IMR-90 (cell line): ENCODE measurements at regions not wholly inside any gene's neighbourhood (a gene's known extent, or its start where the extent isn't known, plus 50 kb on each side); places are given as distances from the start of the nearest gene placed in this dataset.
A peak's percentile ranks its signal among the peaks of the same experiment; 100 is the strongest.

ENCODE experiments used
- BHLHE40 ChIP-seq: fragments of 150-350 bp; IDR thresholded peaks from 2 replicates; pipeline ENCODE4 v1.6.1; 2016; ENCODE audit warnings: mild to moderate bottlenecking, low read depth, low read length
- CEBPB ChIP-seq: IDR thresholded peaks from 2 replicates; pipeline ENCODE4 v1.6.1; 2012; ENCODE audit warnings: low read depth, low read length, improper control_type of control experiment
- CHD1 ChIP-seq: IDR thresholded peaks from 2 replicates; pipeline ENCODE4 v1.6.1; 2012; ENCODE audit warnings: low read depth, low read length, improper control_type of control experiment
- FOS ChIP-seq: fragments of 150-350 bp; IDR thresholded peaks from 2 replicates; pipeline ENCODE4 v1.6.1; 2016; ENCODE audit warnings: low read depth, low read length
- MAZ ChIP-seq: IDR thresholded peaks from 2 replicates; pipeline ENCODE4 v1.6.1; 2012; ENCODE audit warnings: low read depth, mild to moderate bottlenecking, low read length, improper control_type of control experiment, moderate library complexity, borderline replicate concordance
- POLR2A ChIP-seq: IDR thresholded peaks from 2 replicates; pipeline ENCODE4 v1.6.1; 2012; ENCODE audit warnings: mild to moderate bottlenecking, low read depth, low read length
- RAD21 ChIP-seq: IDR thresholded peaks from 2 replicates; pipeline ENCODE4 v1.6.1; 2012; ENCODE audit warnings: low read length, improper control_type of control experiment
- RCOR1 ChIP-seq: IDR thresholded peaks from 2 replicates; pipeline ENCODE4 v1.6.1; 2012; ENCODE audit warnings: mild to moderate bottlenecking, low read length, improper control_type of control experiment; ENCODE audit not compliant: insufficient replicate concordance
- RFX5 ChIP-seq: IDR thresholded peaks from 2 replicates; pipeline ENCODE4 v1.8.0; 2012; ENCODE audit warnings: low read depth, mild to moderate bottlenecking, low read length, moderate library complexity
- USF2 ChIP-seq: fragments of 150-350 bp; IDR thresholded peaks from 2 replicates; pipeline ENCODE4 v1.6.1; 2017; ENCODE audit warnings: mild to moderate bottlenecking, antibody characterized with exemption, low read length, low read depth
- TF ChIP-seq, protein P1 (sequence below): conservative IDR thresholded peaks from 2 replicates; pipeline ENCODE4 v1.5.1; 2012; ENCODE audit warnings: mild to moderate bottlenecking, low read depth, low read length, improper control_type of control experiment
- TF ChIP-seq, protein P2 (sequence below): fragments of 150-350 bp; IDR thresholded peaks from 2 replicates; pipeline ENCODE4 v1.6.1; 2016; ENCODE audit warnings: low read depth, mild to moderate bottlenecking, low read length, moderate library complexity, borderline replicate concordance

GRCh38 chr14:101707068-101707842 is 54.3 kb upstream of the PPP2R5C start:
- TF ChIP-seq, protein P1, sequence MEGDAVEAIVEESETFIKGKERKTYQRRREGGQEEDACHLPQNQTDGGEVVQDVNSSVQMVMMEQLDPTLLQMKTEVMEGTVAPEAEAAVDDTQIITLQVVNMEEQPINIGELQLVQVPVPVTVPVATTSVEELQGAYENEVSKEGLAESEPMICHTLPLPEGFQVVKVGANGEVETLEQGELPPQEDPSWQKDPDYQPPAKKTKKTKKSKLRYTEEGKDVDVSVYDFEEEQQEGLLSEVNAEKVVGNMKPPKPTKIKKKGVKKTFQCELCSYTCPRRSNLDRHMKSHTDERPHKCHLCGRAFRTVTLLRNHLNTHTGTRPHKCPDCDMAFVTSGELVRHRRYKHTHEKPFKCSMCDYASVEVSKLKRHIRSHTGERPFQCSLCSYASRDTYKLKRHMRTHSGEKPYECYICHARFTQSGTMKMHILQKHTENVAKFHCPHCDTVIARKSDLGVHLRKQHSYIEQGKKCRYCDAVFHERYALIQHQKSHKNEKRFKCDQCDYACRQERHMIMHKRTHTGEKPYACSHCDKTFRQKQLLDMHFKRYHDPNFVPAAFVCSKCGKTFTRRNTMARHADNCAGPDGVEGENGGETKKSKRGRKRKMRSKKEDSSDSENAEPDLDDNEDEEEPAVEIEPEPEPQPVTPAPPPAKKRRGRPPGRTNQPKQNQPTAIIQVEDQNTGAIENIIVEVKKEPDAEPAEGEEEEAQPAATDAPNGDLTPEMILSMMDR, result peak; percentile 84
- TF ChIP-seq RFX5 (no peak), CEBPB (peak; percentile 60), POLR2A (no peak), BHLHE40 (no peak), RCOR1 (no peak), CHD1 (no peak), FOS (no peak), RAD21 (peak; percentile 91), USF2 (no peak), MAZ (no peak)
- TF ChIP-seq, protein P2, sequence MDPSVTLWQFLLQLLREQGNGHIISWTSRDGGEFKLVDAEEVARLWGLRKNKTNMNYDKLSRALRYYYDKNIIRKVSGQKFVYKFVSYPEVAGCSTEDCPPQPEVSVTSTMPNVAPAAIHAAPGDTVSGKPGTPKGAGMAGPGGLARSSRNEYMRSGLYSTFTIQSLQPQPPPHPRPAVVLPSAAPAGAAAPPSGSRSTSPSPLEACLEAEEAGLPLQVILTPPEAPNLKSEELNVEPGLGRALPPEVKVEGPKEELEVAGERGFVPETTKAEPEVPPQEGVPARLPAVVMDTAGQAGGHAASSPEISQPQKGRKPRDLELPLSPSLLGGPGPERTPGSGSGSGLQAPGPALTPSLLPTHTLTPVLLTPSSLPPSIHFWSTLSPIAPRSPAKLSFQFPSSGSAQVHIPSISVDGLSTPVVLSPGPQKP, result no peak
